CD4-positive, alpha-beta T cell treated with Interleukin-4 for 1 hour (primary cell): ENCODE measurements at regions not wholly inside any gene's neighbourhood (a gene's known extent, or its start where the extent isn't known, plus 50 kb on each side); places are given as distances from the start of the nearest gene placed in this dataset.
"Not testable (repeated sequence)": the region's sequence is repeated elsewhere in the genome, so short reads cannot be mapped to it uniquely, and the experiment has no call there.

Source experiments
- DNase-seq, 2 donors: peaks; one replicate each; pipeline ENCODE4 v3.0.0-alpha.2; 2020 to 2022

DNA sequence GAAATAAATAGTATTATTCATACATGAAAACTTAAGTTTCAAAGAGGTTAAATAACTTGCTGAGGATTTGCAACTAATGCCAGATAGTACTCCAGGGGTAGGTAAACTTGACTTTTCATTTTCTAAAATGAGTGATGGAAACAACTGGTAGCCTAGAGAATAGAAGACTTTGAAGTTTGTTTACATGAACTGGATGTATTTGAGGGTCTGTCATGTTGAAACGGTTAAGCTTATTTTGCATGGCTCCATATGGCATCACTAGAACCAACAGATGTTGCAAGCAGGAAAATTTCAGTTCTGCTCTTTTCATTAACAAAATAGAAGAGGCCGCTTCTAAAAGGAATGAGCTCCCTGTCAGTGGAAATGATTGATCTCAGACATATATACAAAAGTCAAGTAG, 105.1 kb upstream of the SGCD start:
- DNase-seq = no peak

- no peak for DNase-seq
Measured at GRCh38 chr5:156223547-156223946, 103.4 kb upstream of the SGCD start.

DNA sequence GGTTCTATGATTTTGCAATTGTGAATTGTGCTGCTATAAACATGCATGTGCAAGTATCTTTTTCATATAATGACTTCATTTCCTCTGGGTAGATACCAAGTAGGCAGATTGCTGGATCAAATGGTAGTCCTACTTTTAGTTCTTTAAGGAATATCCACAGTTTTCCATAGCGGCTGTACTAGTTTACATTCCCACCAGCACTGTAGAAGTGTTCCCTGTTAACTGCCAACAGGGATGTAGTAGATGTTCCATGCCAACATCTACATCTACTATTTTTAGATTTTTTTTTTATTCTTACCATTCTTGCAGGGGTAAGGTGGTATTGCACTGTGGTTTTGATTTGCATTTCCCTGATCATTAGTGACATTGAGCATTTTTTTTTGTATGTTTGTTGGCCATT, 100.5 kb upstream of the SGCD start:
- not testable (repeated sequence) for DNase-seq

DNA sequence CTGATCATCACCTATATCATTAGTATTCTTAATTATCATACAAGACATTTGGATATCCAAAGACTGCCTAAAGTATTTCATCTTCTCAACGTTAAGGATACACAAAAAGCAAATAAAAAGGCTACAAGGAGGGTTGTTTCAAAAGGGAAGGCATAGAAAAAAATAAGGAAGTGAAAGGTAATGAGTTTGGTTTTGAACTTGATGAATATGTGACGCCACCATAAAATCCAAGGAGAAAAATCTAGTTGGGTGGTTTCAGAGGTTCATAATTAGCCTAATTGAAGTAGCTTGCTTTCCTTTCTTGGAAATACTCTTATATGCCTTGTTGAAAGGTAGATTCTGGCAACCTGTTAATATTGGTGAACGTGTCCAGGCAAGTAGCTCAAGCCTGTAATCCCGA, 96.1 kb upstream of the SGCD start:
- DNase-seq = no peak

DNA sequence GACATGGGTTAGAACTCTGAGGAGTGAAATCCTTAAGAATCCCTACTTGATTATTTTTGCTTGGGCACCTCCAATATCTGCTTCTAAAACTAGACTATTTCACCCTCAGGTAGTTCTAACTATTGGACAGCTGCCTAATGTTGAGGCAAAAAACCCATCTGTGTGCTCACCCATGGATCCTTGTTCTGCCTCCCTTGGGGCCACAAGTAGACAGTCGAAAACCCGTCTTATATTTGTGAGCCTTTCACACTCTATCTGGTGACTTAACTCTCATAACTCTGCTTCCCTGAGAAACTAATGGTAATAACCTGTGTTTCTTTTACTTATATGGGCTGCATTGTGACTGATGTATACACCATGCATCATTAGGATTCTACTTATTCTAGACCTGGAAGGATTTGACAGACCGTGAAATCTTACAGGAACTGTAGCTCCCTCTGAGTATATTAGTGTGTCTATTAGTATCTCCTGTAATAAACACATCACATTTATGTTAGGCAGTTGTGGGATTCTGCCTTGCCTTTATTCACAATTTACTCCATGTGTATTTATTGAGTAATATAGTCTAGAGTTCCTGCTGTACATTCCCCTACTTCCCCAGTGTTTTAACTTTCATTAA, 94.6 kb upstream of the SGCD start:
- DNase-seq = no peak

DNA sequence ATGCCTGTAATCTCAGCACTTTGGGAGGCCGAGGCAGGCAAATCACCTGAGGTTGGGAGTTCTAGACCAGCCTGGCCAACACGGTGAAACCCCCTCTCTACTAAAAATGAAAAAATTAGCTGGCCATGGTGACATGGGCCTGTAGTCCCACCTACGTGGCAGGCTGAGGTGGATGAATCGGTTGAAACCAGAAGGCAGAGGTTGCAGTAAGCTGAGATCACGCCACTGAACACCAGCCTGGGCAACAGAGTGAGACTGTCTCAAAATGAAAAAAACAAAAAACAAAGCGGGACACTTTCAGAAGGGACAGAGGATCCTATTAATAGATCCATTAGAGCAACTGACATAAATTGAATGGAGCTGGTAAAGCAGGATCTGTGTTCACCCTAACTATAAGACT, 89.6 kb upstream of the SGCD start:
- no peak for DNase-seq

DNA sequence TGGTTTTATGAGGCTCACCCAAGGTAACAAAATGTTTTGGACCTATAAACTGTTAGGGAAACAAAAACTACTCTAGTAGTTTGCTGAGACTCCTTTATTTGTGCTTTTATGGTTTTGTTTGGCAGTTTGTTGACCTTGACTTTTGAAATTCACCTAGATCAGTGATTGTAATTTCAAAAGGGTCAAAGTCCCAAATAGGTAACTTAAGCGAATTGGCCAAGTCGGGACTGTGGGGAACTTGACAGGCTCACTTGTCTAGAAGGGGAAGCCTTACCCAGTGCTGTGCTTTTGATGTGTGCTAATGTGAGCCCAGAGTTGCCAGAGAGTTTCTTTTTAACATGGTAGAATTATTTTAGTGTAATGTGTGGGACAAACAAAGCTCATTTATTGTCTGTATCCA, 87.2 kb upstream of the SGCD start:
- DNase-seq = no peak

DNA sequence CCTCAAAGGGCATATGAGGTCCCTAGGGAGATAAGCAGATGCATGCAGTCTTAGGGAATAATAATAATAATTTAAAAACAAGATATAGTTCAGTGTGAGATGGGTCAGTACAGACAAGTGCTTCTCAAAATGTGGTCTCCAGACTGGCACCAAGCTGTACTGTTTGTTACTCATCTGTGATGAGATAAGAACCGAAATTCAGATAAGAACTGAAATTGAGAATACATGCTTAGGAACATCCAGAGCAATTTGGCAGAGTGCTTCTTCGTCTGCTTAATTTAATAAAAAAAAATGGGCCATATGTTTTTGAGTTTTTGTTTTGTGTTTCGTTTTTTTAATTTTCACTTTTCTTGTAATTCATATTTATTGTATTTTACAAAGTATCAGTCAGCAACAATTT, 86.5 kb upstream of the SGCD start:
- no peak for DNase-seq

DNA sequence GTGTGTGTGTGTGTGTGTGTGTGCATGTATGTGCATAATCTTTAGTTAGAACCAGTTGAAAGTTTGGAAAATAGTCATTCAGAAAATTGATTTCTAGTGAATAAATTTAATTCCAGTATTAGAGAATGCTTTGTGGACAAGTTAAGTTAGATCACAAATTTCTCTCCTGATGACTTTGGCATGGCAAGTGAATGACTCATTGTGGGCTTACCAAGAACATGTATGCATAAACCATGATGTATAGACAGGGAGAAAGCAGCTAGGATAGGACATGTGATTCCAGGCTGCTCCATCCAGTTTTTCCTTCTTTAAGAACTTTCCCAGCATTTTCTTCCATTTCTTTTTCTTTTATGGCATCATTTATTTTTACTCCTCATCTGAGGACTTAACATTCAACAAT, 85.7 kb upstream of the SGCD start:
- no peak for DNase-seq

- no peak for DNase-seq
Measured at GRCh38 chr5:156245895-156246294, 81.1 kb upstream of the SGCD start.

- DNase-seq = no peak
Measured at GRCh38 chr5:156251076-156251475, 75.9 kb upstream of the SGCD start.

DNA sequence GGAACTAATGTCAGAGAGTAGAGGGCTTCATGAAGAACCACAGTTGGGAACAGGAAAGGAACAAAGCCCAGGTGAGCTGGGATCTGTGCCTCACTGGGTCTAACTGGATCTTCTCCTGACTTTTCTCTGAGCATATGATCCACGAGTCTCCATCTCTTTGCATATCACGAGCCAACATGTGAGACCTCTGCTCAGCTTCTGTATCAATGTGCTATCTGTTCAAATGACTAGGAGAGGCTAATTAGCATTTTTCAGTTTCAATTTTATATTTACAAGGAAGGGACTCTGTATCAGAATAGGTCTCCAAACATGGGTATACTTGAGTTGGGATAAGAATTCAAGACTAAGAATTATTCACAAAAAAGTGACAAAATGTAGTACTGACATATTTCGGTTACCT, 73.8 kb upstream of the SGCD start:
- DNase-seq = no peak

GRCh38 chr5:156254196-156254595, 72.8 kb upstream of the SGCD start:
- DNase-seq = no peak

GRCh38 chr5:156256642-156257041, 70.3 kb upstream of the SGCD start:
- no peak for DNase-seq

DNA sequence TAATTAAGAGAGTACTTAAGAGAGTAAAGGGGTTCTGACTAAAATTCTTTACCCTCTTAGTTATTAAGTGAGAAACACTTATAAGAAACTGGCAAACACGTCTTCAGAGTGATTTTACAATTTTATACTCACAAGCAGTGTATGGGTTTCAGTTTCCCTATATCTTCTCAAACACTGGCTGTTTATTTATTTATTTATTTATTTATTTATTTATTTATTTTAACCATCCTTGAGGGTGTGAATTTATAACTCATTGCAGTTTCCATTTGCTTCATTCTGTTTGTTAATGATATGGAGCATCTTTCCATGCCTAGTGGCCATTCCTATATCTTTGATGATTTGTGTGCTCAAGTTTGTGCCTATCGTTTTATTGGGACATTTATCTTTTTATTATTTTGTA, 68.0 kb upstream of the SGCD start:
- DNase-seq = no peak

GRCh38 chr5:156259618-156260017, 67.3 kb upstream of the SGCD start:
- DNase-seq = no peak

DNA sequence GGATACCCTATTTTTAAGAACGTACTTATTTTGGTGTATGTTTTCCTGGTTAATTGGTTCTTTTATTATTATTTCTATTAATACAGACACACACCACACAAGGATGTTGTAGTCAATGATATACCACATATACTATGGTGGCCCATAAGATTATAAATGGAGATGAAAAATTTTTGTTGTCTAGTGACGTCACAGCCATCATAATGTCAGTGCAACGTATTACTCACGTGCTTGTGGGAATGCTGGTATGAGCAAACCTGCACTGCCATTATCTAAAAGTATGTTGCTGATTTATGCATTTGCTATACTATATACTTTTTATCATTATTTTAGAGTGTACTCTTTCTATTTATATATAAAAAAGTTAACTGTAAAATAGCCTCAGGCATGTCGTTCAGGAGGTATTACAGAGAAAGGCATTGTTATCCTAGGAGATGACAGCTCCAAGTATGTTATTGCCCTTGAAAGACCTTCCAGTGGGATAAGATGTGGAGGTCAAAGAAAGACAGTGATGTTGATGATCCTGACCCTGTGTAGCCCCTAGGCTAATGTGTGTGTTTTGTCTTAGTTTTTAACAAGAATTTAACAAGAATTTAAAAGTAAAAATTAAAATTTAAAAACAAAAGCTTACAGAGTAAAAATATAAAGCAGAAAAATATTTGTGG, 65.6 kb upstream of the SGCD start:
- no peak for DNase-seq

GRCh38 chr5:156271569-156271968, 55.4 kb upstream of the SGCD start:
- no peak for DNase-seq

DNA sequence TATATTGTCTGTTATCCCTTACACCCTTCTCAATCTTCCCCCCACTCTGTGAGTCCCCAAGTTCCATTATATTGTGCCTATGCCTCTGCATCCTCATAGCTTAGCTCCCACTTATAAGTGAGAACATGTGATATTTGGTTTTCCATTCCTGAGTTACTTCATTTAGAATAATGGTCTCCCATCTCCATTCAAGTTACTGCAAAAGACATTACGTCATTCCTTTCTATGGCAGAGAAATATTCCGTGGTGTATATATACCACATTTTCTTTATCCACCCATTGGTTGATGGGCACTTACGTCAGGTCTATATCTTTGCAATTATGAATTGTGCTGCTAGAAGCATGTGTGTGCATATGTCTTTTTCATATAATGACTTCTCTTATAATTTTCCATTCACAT, 54.8 kb upstream of the SGCD start:
- no peak for DNase-seq

DNA sequence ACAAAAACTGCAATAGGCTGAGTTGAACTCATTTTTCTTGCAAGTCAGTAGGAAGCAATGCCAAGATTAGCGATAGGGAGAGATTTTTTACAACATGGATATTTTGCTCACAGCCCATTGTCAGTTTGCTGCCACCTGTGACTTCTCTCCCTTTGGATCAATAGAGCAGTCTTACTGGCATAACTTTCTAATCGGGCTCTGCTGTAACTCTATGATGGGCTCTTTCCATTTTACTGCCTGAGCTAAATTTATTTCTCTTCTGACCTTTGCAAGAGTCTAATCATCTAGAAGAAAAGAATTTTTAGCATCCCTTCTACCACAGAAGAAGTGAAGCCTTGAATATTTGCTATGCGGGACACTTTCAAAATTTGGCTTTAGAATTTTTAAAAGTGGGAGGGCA, 53.6 kb upstream of the SGCD start:
- no peak for DNase-seq

- DNase-seq = no peak
Measured at GRCh38 chr5:156274453-156274852, 52.5 kb upstream of the SGCD start.
